H1 (cell line): ENCODE measurements at regions not wholly inside any gene's neighbourhood (a gene's known extent, or its start where the extent isn't known, plus 50 kb on each side); places are given as distances from the start of the nearest gene placed in this dataset.

ENCODE experiments used
- CTCF ChIA-PET: fragments of 300-600 bp; sonication (Branson Sonifier 250); formaldehyde crosslinking; loops from one replicate; lab custom pipeline; 2021; ENCODE audit not compliant: partially characterized antibody; lab: Charles Lee
- POLR2A ChIA-PET: fragments of 300-600 bp; sonication (Branson Sonifier 250); formaldehyde crosslinking; loops from one replicate; lab custom pipeline; 2021; ENCODE audit warnings: inconsistent platforms; ENCODE audit not compliant: partially characterized antibody; lab: Charles Lee
- DNase-seq, 2 experiments: peaks; one replicate each; pipeline versions ENCODE4 v3.0.0 to v3.0.0-alpha.2; 2010 to 2022; ENCODE audit warnings: low spot score in 2 of 2, low read depth in 1 of 2, mixed read lengths in 1 of 2
- FAIRE-seq: peaks from 2 replicates; lab custom pipeline; 2011; peaks lifted over from hg19 to GRCh38; lab: Jason Lieb, UNC
- H2AFZ ChIP-seq: 2 replicates; pipeline ENCODE4 v1.8.1; 2012; ENCODE audit warnings: low read length, inconsistent platforms
- H2AK5ac ChIP-seq: 2 replicates; pipeline ENCODE4 v1.6.1; 2013; ENCODE audit warnings: low read depth, low read length
- H2BK120ac ChIP-seq: replicated peaks from 2 replicates; pipeline ENCODE3; 2013; ENCODE audit warnings: low read depth, low read length, inconsistent platforms
- H2BK12ac ChIP-seq: 2 replicates; pipeline ENCODE4 v1.6.1; 2013; ENCODE audit warnings: low read depth, low read length
- H2BK15ac ChIP-seq: 2 replicates; pipeline ENCODE4 v1.6.1; 2013; ENCODE audit warnings: low read length
- H2BK20ac ChIP-seq: 2 replicates; pipeline ENCODE4 v1.6.1; 2013; ENCODE audit warnings: low read length
- H2BK5ac ChIP-seq: 2 replicates; pipeline ENCODE4 v1.6.1; 2013; ENCODE audit warnings: low read depth, low read length
- H3K14ac ChIP-seq: 2 replicates; pipeline ENCODE4 v1.6.1; 2013; ENCODE audit warnings: inconsistent platforms; ENCODE audit not compliant: insufficient read length
- H3K18ac ChIP-seq: 2 replicates; pipeline ENCODE4 v1.6.1; 2013; ENCODE audit warnings: low read length; ENCODE audit errors: extremely low read depth
- H3K23ac ChIP-seq: 2 replicates; pipeline ENCODE4 v1.6.1; 2013; ENCODE audit warnings: inconsistent platforms; ENCODE audit not compliant: insufficient read length
- H3K23me2 ChIP-seq: 2 replicates; pipeline ENCODE4 v1.6.1; 2013; ENCODE audit warnings: low read depth, low read length
- H3K27ac ChIP-seq: 2 replicates; pipeline ENCODE4 v1.6.1; 2011; ENCODE audit warnings: low read depth, low read length, inconsistent platforms
- H3K27me3 ChIP-seq, 4 experiments: replicated peaks in 1 of 4; 1 replicate in 1 of 4; 2 replicates in 3 of 4; pipeline versions ENCODE4 v1.6.1 to v1.8.1; 2011 to 2013; ENCODE audit warnings: low read length in 3 of 4, mild to moderate bottlenecking in 3 of 4, inconsistent platforms in 2 of 4, mixed read lengths in 2 of 4, moderate library complexity in 1 of 4; ENCODE audit not compliant: control insufficient read depth in 3 of 4, insufficient read depth in 3 of 4; ENCODE audit errors: extremely low read depth in 1 of 4
- H3K36me3 ChIP-seq, 4 experiments: 2 replicates each; pipeline versions ENCODE4 v1.6.1 to v1.8.1; 2011 to 2013; ENCODE audit warnings: mild to moderate bottlenecking in 4 of 4, low read length in 3 of 4, moderate library complexity in 2 of 4, control low read depth in 1 of 4, inconsistent platforms in 1 of 4; ENCODE audit not compliant: insufficient read depth in 4 of 4, control insufficient read depth in 2 of 4
- H3K4ac ChIP-seq: replicated peaks from 2 replicates; pipeline ENCODE3; 2013; ENCODE audit warnings: low read length, low read depth, mixed read lengths, inconsistent platforms; ENCODE audit not compliant: insufficient read length
- H3K4me1 ChIP-seq, 4 experiments: replicated peaks in 1 of 4; 1 replicate in 1 of 4; 2 replicates in 3 of 4; pipeline versions ENCODE4 v1.6.1 to v1.8.1; 2011 to 2013; ENCODE audit warnings: low read length in 3 of 4, inconsistent platforms in 2 of 4, mixed read lengths in 1 of 4; ENCODE audit not compliant: insufficient read depth in 4 of 4, control insufficient read depth in 3 of 4
- H3K4me2 ChIP-seq, 2 experiments: 2 replicates each; pipeline versions ENCODE4 v1.6.1 to v1.8.1; 2011 to 2013; ENCODE audit warnings: low read depth in 2 of 2, low read length in 2 of 2, control low read depth in 1 of 2, inconsistent platforms in 1 of 2, mild to moderate bottlenecking in 1 of 2; ENCODE audit not compliant: insufficient read depth in 1 of 2
- H3K4me3 ChIP-seq, 4 experiments: fragments of 200-600, 300-600 bp in 1 of 4; sonication (generic), shearing (Covaris generic), sonication (Bioruptor Twin) in 1 of 4; 2 replicates each; pipeline versions ENCODE4 v1.5.1 to v1.8.1; 2011 to 2016; ENCODE audit warnings: low read length in 4 of 4, low read depth in 3 of 4, control low read depth in 2 of 4, inconsistent platforms in 2 of 4, mild to moderate bottlenecking in 2 of 4, mixed read lengths in 1 of 4, moderate library complexity in 1 of 4; ENCODE audit not compliant: insufficient read depth in 2 of 4; ENCODE audit errors: extremely low read depth in 1 of 4
- H3K56ac ChIP-seq: replicated peaks from 2 replicates; pipeline ENCODE3; 2013; ENCODE audit warnings: low read depth, mild to moderate bottlenecking, mixed read lengths, low read length, inconsistent platforms; ENCODE audit not compliant: insufficient read length
- H3K79me1 ChIP-seq: 2 replicates; pipeline ENCODE4 v1.6.1; 2013; ENCODE audit warnings: low read depth, low read length, control low read depth
- H3K79me2 ChIP-seq, 2 experiments: 2 replicates each; pipeline versions ENCODE4 v1.6.1 to v1.8.1; 2012 to 2013; ENCODE audit warnings: low read length in 2 of 2, mild to moderate bottlenecking in 2 of 2, inconsistent platforms in 1 of 2; ENCODE audit not compliant: insufficient read depth in 2 of 2, control insufficient read depth in 1 of 2
- H3K9ac ChIP-seq, 4 experiments: replicated peaks in 1 of 4; 1 replicate in 1 of 4; 2 replicates in 3 of 4; pipeline versions ENCODE4 v1.6.1 to v1.8.1; 2011 to 2013; ENCODE audit warnings: low read depth in 3 of 4, low read length in 3 of 4, control low read depth in 2 of 4, mild to moderate bottlenecking in 2 of 4, moderate library complexity in 2 of 4, inconsistent platforms in 1 of 4; ENCODE audit errors: extremely low read depth in 1 of 4
- H3K9me3 ChIP-seq, 2 experiments: 2 replicates each; pipeline versions ENCODE4 v1.6.1 to v1.8.1; 2012 to 2013; ENCODE audit warnings: mild to moderate bottlenecking in 2 of 2, moderate library complexity in 2 of 2, control low read depth in 1 of 2, inconsistent platforms in 1 of 2, low read depth in 1 of 2, low read length in 1 of 2, mixed read lengths in 1 of 2; ENCODE audit not compliant: insufficient read depth in 2 of 2
- H4K20me1 ChIP-seq, 2 experiments: replicated peaks in 1 of 2; 2 replicates each; pipeline versions ENCODE3 to v1.8.1; 2011 to 2013; ENCODE audit warnings: inconsistent platforms in 2 of 2, low read length in 2 of 2, mild to moderate bottlenecking in 1 of 2; ENCODE audit not compliant: insufficient read depth in 2 of 2, control insufficient read depth in 1 of 2
- H4K5ac ChIP-seq: 2 replicates; pipeline ENCODE4 v1.6.1; 2013; ENCODE audit warnings: low read length, low read depth, mixed read lengths, inconsistent platforms; ENCODE audit not compliant: insufficient read length
- H4K8ac ChIP-seq: 2 replicates; pipeline ENCODE4 v1.8.0; 2013; ENCODE audit warnings: mild to moderate bottlenecking, moderate library complexity, low read length, inconsistent platforms; ENCODE audit not compliant: insufficient read depth; ENCODE audit errors: extremely low read depth
- H4K91ac ChIP-seq: replicated peaks from 2 replicates; pipeline ENCODE3; 2013; ENCODE audit warnings: low read length, mixed read lengths, inconsistent platforms; ENCODE audit not compliant: insufficient read length
- ATF2 ChIP-seq: IDR thresholded peaks from 2 replicates; pipeline ENCODE4 v1.6.1; 2012; ENCODE audit warnings: low read length, inconsistent platforms
- BCL11A ChIP-seq, 2 experiments: IDR thresholded peaks; one replicate each; pipeline ENCODE4 v1.6.1; 2011; ENCODE audit warnings: low read depth in 2 of 2, low read length in 2 of 2, mild to moderate bottlenecking in 2 of 2
- BRCA1 ChIP-seq: IDR thresholded peaks from 2 replicates; pipeline ENCODE4 v1.6.1; 2012; ENCODE audit warnings: low read depth, low read length, improper control_type of control experiment
- EP300 ChIP-seq, 2 experiments: IDR thresholded peaks; 1 replicate in 1 of 2; 2 replicates in 1 of 2; pipeline ENCODE4 v1.6.1; 2011 to 2012; ENCODE audit warnings: low read depth in 2 of 2, low read length in 2 of 2, mild to moderate bottlenecking in 2 of 2, borderline replicate concordance in 1 of 2, inconsistent platforms in 1 of 2, moderate library complexity in 1 of 2
- POLR2AphosphoS5 ChIP-seq: IDR thresholded peaks from 2 replicates; pipeline ENCODE4 v1.6.1; 2011; ENCODE audit warnings: low read depth, low read length
- SP1 ChIP-seq: IDR thresholded peaks from 2 replicates; pipeline ENCODE4 v1.6.1; 2011; ENCODE audit warnings: low read depth, low read length
- SP4 ChIP-seq: IDR thresholded peaks from 2 replicates; pipeline ENCODE4 v1.6.1; 2012; ENCODE audit warnings: low read length, inconsistent platforms
- TAF1 ChIP-seq: IDR thresholded peaks from 2 replicates; pipeline ENCODE4 v1.6.1; 2011; ENCODE audit warnings: mild to moderate bottlenecking, low read depth, low read length
- USF2 ChIP-seq: IDR thresholded peaks from 2 replicates; pipeline ENCODE4 v1.6.1; 2011; ENCODE audit warnings: low read length, improper control_type of control experiment
- ZNF274 ChIP-seq: IDR thresholded peaks from 2 replicates; pipeline ENCODE4 v1.7.0; 2012; ENCODE audit warnings: low read length, borderline replicate concordance; ENCODE audit errors: extremely low read depth
- WGBS, 2 experiments: shearing (Covaris generic) in 1 of 2; methylation state at CpG; one replicate each; pipeline versions ENCODE4 v1.1.6 to v1.1.7; 2013 to 2015; ENCODE audit warnings: low lambda C conversion rate in 2 of 2, mixed read lengths in 2 of 2, inconsistent platforms in 1 of 2, low coverage in 1 of 2, missing lambda C conversion rate in 1 of 2; ENCODE audit not compliant: insufficient replicate concordance in 2 of 2, insufficient coverage in 1 of 2, insufficient read length in 1 of 2; ENCODE audit errors: extremely low coverage in 1 of 2, missing lambda C conversion rate in 1 of 2; 5-methylcytosine and 5-hydroxymethylcytosine counted together

- Histone ChIP-seq H3K18ac (no peak overlapping the region), H4K8ac (no peak overlapping the region), H3K4me2 (no peak overlapping the region), H2BK12ac (no peak overlapping the region), H3K27me3 (no peaks in the 10 kb centered on the region), H3K23me2 (no peaks in the 10 kb centered on the region), H4K20me1 (no peaks in the 10 kb centered on the region), H4K5ac (no peak overlapping the region), H3K4me1 (no peaks in the 10 kb centered on the region), H2AFZ (no peak overlapping the region), H3K23ac (no peak overlapping the region), H3K27ac (no peak overlapping the region), H2BK120ac (no peak overlapping the region), H3K14ac (no peak overlapping the region), H4K91ac (no peak overlapping the region), H3K9ac (no peak overlapping the region), H3K9me3 (peaks cover 0 to 7% of the 10 kb centered on the region in 2 experiments; a peak in 1 of 4 replicates), H3K4me3 (no peak overlapping the region), H3K36me3 (no peaks in the 10 kb centered on the region), H2BK20ac (no peak overlapping the region), H3K4ac (no peak overlapping the region), H2BK5ac (no peak overlapping the region), H2BK15ac (no peak overlapping the region), H2AK5ac (no peak overlapping the region), H3K56ac (no peak overlapping the region), H3K79me2 (no peaks in the 10 kb centered on the region), H3K79me1 (no peaks in the 10 kb centered on the region)
- ChIA-PET CTCF (no interaction called here), POLR2A (no interaction called here)
- 92% methylated on average over 5 of the region's 19 CpGs; no CpG with 5 or more reads in 1 of the 2 experiments for WGBS, 2 experiments
- DNase-seq (no peak), FAIRE-seq (no peak)
- no peak for TF ChIP-seq USF2
- no peak for TF ChIP-seq EP300 (IDR thresholded peaks at IDR 0.05; ENCODE audit: borderline replicate concordance in 1 of 2, low read depth in 2 of 2, low read length in 2 of 2)
- no peak for TF ChIP-seq BCL11A (IDR thresholded peaks at IDR 0.05; ENCODE audit: low read depth in 2 of 2, low read length in 2 of 2)
- no peak for TF ChIP-seq ATF2
- no peak for TF ChIP-seq POLR2AphosphoS5
- no peak for TF ChIP-seq BRCA1
- TF ChIP-seq TAF1 = no peak
- TF ChIP-seq SP1 = no peak
- TF ChIP-seq SP4 = no peak
- TF ChIP-seq ZNF274 = no peak
Observed at GRCh38 chrX:45664727-45665290, 464.1 kb upstream of the DIPK2B start.
